ENCODE measurements at regions not wholly inside any gene's neighbourhood (a gene's known extent, or its start where the extent isn't known, plus 50 kb on each side); places are given as distances from the start of the nearest gene placed in this dataset.

DNA sequence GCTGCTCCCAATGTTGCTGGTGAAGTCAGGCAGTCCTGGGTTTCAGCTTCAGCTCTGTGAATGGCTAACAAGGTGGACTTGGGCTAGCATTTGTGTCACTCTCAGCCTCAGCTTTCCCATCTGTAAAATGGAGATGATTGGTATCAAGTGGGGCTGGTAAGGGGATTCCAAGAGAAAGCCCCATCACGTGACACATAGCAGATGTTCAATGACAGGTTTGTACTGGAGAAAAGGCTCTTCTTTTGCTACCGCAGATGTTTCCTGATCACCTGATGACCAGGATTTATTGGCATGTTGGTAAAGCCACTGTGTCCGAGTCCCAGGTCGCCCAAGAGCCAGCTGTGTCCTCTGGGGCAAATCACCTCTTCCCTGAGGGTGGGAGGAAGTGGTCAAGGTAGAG, 335.0 kb downstream of the MATN1 start:
- Mint-ChIP-seq H3K4me3 (no peak overlapping the region), H3K27ac (no peak overlapping the region), H3K36me3 (no peaks in the 10 kb centered on the region), H3K4me1 (no peaks in the 10 kb centered on the region), H3K9me3 (no peaks in the 10 kb centered on the region), H3K27me3 (peaks cover 18% of the 10 kb centered on the region)

GRCh38 chr1:30386156-30386926, 337.0 kb downstream of the MATN1 start:
- H3K36me3 Mint-ChIP-seq, result no peaks in the 10 kb centered on the region
- H3K4me3 Mint-ChIP-seq, result no peak overlapping the region
- no peaks in the 10 kb centered on the region for H3K9me3 Mint-ChIP-seq
- H3K27me3 Mint-ChIP-seq, result peaks cover 14% of the 10 kb centered on the region
- H3K27ac Mint-ChIP-seq, result no peak overlapping the region
- no peaks in the 10 kb centered on the region for H3K4me1 Mint-ChIP-seq

DNA sequence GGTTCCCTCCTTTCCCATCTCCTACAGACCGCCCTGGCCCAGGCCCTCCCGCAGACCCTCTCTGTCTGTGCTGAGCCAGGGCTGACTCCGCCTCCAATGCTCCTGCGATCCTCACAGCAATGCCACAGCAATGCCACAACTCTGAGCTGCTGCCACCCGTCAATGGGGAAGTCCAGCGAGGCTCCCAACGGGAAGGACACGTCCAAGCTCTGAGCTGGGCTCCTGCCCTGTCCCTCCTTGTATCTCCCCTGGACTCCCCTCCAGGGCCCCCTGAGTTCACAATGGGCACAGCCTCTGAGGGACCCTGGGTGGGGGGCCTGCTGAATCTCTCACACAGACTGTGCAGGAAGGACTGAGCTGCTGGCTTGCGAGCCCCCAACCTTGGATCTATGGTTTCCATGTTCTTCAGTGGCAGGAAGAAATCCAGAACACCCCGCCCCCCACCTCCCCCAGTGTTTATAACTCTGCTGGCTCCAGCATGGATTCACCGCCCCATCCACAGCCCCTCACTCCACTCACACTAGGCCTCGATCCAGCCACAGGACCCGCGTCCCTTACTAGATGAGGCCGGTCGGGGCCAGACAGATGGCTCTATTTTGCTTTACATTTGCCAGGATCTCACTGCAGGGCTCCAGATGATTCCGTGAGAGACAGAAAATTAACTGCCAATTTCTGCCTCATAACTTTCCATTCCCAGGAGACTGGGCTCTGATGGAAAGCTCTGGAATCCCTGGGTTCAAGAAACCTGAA, 338.0 kb downstream of the MATN1 start:
- H3K4me3 Mint-ChIP-seq, result no peak overlapping the region
- H3K27ac Mint-ChIP-seq, result no peak overlapping the region
- no peaks in the 10 kb centered on the region for H3K9me3 Mint-ChIP-seq
- H3K27me3 Mint-ChIP-seq, result peaks cover 14% of the 10 kb centered on the region
- H3K36me3 Mint-ChIP-seq, result no peaks in the 10 kb centered on the region
- H3K4me1 Mint-ChIP-seq, result peaks cover 2% of the 10 kb centered on the region

GRCh38 chr1:30384286-30385245, 338.8 kb downstream of the MATN1 start:
- Mint-ChIP-seq H3K27me3 (peaks cover 8% of the 10 kb centered on the region), H3K4me1 (peaks cover 3% of the 10 kb centered on the region), H3K4me3 (no peak overlapping the region), H3K27ac (no peak overlapping the region), H3K36me3 (no peaks in the 10 kb centered on the region), H3K9me3 (no peaks in the 10 kb centered on the region)

GRCh38 chr1:30383221-30383711, 340.1 kb downstream of the MATN1 start:
- Mint-ChIP-seq H3K9me3 (no peaks in the 10 kb centered on the region), H3K4me1 (peaks cover 3% of the 10 kb centered on the region), H3K36me3 (no peaks in the 10 kb centered on the region), H3K27me3 (peaks cover 8% of the 10 kb centered on the region), H3K4me3 (no peak overlapping the region), H3K27ac (no peak overlapping the region)

DNA sequence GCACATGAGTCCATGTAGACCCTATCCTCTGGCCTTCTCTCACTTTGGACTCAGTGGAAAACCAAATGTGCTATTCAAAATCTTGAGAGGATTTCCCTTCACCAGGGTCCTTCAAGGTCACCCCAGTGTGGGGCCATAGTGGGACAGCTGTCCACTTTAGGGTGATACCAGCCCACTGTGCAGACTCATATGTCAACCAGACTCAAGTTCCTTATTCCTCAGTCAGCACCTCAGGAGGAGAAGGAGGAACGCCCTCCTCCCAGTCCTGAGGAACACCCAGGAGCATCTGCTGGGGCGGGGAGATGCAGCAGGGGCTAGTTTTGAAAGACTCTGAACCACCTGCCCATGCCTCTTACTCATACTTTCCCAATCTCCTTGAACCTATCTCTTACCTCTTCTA, 340.9 kb downstream of the MATN1 start:
- Mint-ChIP-seq H3K4me1 (peaks cover 3% of the 10 kb centered on the region), H3K27me3 (peaks cover 5% of the 10 kb centered on the region), H3K27ac (no peak overlapping the region), H3K4me3 (no peak overlapping the region), H3K36me3 (no peaks in the 10 kb centered on the region), H3K9me3 (no peaks in the 10 kb centered on the region)

DNA sequence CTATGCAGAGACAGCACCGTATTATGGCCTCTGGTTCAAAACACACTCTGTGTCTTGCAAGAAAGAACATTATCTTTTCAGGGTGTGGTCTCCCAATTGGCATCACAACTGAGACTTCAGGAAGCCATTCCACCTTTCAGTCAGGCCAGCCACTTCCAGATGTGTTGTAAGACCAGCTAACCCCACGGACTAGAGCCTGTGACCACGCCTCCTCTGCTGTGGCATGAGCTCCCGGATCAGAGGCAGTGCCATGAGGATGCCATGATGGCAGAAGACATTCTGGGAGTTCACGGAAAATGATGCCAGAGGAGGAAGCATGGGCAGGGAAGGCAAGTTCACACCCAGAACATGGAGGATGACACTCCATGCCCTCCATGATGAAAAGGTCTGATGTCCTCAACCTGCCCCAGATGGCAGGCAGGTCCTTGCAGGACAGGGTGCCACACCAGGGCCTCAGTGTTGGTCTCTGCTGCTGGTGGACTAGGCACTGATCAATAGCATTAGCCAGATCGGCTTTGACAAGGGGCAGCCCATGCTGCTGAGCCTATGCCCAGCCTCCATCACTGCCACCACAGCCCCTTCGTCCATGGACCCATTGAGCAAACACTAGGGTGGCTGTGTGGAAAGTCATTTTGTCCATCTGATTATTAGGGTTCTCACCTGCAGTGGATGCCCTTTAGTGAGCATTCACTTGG, 341.6 kb downstream of the MATN1 start:
- H3K27me3 Mint-ChIP-seq, result peaks cover 4% of the 10 kb centered on the region
- H3K4me3 Mint-ChIP-seq, result no peak overlapping the region
- H3K9me3 Mint-ChIP-seq, result no peaks in the 10 kb centered on the region
- H3K27ac Mint-ChIP-seq, result no peak overlapping the region
- H3K4me1 Mint-ChIP-seq, result peaks cover 3% of the 10 kb centered on the region
- H3K36me3 Mint-ChIP-seq, result no peaks in the 10 kb centered on the region

DNA sequence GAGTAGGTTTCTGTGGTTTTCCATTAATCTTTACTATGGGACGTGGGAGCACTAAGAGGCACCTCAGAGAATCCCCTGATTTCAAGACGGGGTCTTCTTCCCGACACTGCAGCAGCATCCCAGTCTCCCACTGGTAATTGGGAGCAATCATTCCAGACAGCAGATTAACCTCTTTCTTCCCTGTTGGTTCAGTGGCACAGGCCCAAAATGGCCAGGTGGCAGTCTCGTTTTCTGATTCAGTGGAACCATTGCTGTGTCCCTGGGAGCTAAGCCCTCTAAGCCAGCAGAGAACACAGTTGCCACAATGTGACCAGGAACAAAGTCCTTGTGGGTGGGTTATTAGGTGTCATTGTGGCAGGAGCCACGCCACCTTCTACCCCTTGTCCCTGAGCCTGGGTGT, 342.1 kb downstream of the MATN1 start:
- peaks cover 3% of the 10 kb centered on the region for H3K27me3 Mint-ChIP-seq

GRCh38 chr1:30380625-30380984, 342.8 kb downstream of the MATN1 start:
- no peaks in the 10 kb centered on the region for H3K36me3 Mint-ChIP-seq
- H3K27me3 Mint-ChIP-seq, result peaks cover 4% of the 10 kb centered on the region
- H3K27ac Mint-ChIP-seq, result no peak overlapping the region
- H3K4me1 Mint-ChIP-seq, result peaks cover 3% of the 10 kb centered on the region
- no peaks in the 10 kb centered on the region for H3K9me3 Mint-ChIP-seq
- H3K4me3 Mint-ChIP-seq, result no peak overlapping the region

More for the DNA sequence above, 342.1 kb downstream of the MATN1 start:
- H3K27ac Mint-ChIP-seq, result no peak overlapping the region
- no peaks in the 10 kb centered on the region for H3K9me3 Mint-ChIP-seq
- peaks cover 3% of the 10 kb centered on the region for H3K4me1 Mint-ChIP-seq
- no peaks in the 10 kb centered on the region for H3K36me3 Mint-ChIP-seq
- no peak overlapping the region for H3K4me3 Mint-ChIP-seq

DNA sequence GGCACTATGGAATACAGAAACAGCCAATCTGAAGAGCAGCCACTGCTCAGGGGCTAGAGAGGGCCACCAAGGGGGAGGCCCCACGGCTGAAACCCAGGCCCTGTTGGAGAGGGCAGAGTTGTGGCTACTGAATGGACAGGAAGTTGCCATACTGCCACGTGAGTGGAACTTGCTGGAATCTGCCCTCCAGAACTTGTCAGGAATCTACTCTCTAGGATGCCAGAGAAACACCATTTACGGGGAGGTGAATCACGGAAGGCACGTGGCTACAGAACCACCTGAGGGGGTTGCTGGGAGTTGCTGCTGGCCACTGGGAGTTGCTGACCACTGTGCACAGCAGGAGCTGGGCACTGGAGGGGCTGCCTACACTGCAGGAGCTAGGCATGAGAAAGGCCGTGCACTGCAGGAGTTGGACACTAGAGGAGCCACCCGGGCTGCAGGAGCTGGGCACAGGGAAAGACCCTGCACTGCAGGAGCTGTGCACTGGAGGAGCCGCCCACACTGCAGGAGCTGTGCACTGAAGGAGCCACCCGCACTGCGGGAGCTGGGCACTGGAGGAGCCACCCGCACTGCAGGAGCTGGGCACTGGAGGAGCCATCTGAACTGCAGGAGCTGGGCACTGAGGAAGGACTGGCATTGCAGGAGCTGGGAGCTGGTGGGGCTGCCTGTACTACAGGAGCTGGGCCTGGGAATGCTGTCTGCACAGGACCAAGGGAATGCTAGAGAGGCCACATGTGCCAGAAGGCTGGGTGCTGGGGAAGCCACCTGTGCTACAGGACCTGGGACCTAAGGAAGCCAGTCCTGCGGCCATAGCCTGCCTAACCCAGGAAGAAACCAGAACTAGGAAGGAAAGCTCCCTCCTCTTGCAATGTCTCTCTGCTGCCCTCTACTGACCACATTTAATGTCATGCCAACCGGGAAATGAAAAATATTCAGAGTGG, 343.4 kb downstream of the MATN1 start:
- peaks cover 3% of the 10 kb centered on the region for H3K4me1 Mint-ChIP-seq
- H3K9me3 Mint-ChIP-seq, result no peaks in the 10 kb centered on the region
- no peaks in the 10 kb centered on the region for H3K36me3 Mint-ChIP-seq
- no peak overlapping the region for H3K27ac Mint-ChIP-seq
- peaks cover 4% of the 10 kb centered on the region for H3K27me3 Mint-ChIP-seq
- H3K4me3 Mint-ChIP-seq, result no peak overlapping the region

GRCh38 chr1:30378991-30379581, 344.3 kb downstream of the MATN1 start:
- Mint-ChIP-seq H3K36me3 (no peaks in the 10 kb centered on the region), H3K27me3 (peaks cover 6% of the 10 kb centered on the region), H3K4me3 (no peak overlapping the region), H3K27ac (no peak overlapping the region), H3K9me3 (no peaks in the 10 kb centered on the region), H3K4me1 (peaks cover 3% of the 10 kb centered on the region)

DNA sequence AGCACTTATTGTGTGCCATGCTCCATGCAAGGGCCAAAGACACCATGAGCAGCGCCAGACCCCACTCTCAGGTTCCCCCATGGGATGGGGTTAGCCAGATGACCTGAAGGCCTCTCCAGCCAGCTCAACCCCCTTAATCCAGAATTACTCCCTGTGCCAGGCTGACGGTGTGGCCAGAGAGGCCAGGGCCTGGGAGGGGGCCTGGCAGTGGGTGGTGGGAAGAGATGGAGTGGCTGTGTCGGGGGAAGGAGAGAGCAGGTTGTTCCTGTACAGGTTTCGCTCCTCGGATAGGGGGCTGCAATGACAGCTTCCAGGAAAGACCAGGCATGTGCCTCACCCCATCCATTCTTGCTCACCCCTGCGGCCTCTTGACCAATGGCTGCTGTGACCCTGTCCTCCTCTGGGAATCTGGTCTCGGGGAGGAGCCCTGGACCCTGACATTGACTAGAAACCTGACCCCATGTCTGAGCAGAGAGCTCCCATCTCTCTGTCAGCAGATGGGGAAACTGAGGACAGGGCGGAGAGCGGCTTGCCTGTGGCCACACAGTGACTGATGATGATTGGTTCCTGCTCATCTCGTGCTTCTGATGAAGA, 345.3 kb downstream of the MATN1 start:
- Mint-ChIP-seq H3K27me3 (peaks cover 6% of the 10 kb centered on the region), H3K9me3 (no peaks in the 10 kb centered on the region), H3K4me3 (no peak overlapping the region), H3K36me3 (no peaks in the 10 kb centered on the region), H3K4me1 (peaks cover 3% of the 10 kb centered on the region), H3K27ac (no peak overlapping the region)

- Mint-ChIP-seq H3K4me1 (peaks cover 3% of the 10 kb centered on the region), H3K27me3 (peaks cover 6% of the 10 kb centered on the region), H3K36me3 (no peaks in the 10 kb centered on the region), H3K27ac (no peak overlapping the region), H3K4me3 (no peak overlapping the region), H3K9me3 (no peaks in the 10 kb centered on the region)
Observed at GRCh38 chr1:30377230-30378002, 346.0 kb downstream of the MATN1 start.
